ENCODE measurements at regions not wholly inside any gene's neighbourhood (a gene's known extent, or its start where the extent isn't known, plus 50 kb on each side); places are given as distances from the start of the nearest gene placed in this dataset.

GRCh38 chr15:36329592-36329991, 249.8 kb upstream of the CDIN1 start:
- Histone ChIP-seq H4K8ac (replicated peaks; ENCODE audit: insufficient read length, low read depth, low read length) (no peak overlapping the region), H2BK5ac (ENCODE audit: insufficient read length, low read length) (no peak overlapping the region), H3K4ac (ENCODE audit: low read depth, low read length) (no peak overlapping the region), H3K4me1 (ENCODE audit: insufficient read depth, low read length) (no peaks in the 10 kb centered on the region; the same call in 1 of the 2 replicates), H2AK5ac (ENCODE audit: insufficient read length, low read length) (no peak overlapping the region), H3K9ac (ENCODE audit: extremely low read depth, insufficient read length, low read length) (no peak overlapping the region), H3K4me2 (ENCODE audit: insufficient read depth, insufficient read length, low read length) (no peak overlapping the region), H3K56ac (ENCODE audit: insufficient read length, low read depth, low read length) (no peak overlapping the region), H3K9me3 (ENCODE audit: control insufficient read depth, low read depth, low read length) (no peaks in the 10 kb centered on the region), H4K20me1 (ENCODE audit: control insufficient read depth, insufficient read depth, insufficient read length) (no peaks in the 10 kb centered on the region), H2BK20ac (ENCODE audit: low read depth, low read length, poor library complexity, severe bottlenecking) (no peak overlapping the region), H2BK120ac (ENCODE audit: low read depth, low read length, poor library complexity, severe bottlenecking) (no peak overlapping the region), H4K5ac (ENCODE audit: insufficient read length, low read depth, low read length) (no peak overlapping the region), H3K18ac (ENCODE audit: insufficient read length, low read depth, low read length) (no peak overlapping the region), H3K27ac (ENCODE audit: insufficient read length, low read depth, low read length) (no peak overlapping the region), H3T11ph (ENCODE audit: low read length) (no peak overlapping the region), H3K23ac (ENCODE audit: insufficient read length, low read depth, low read length) (no peak overlapping the region), H2AFZ (ENCODE audit: low read length) (no peak overlapping the region), H3K23me2 (ENCODE audit: insufficient read length, low read depth, low read length, poor library complexity, severe bottlenecking) (no peaks in the 10 kb centered on the region), H3K27me3 (ENCODE audit: insufficient read depth, low read length) (no peaks in the 10 kb centered on the region), H3K14ac (ENCODE audit: insufficient read depth, low read length) (no peak overlapping the region), H4K91ac (ENCODE audit: insufficient read length, low read depth, low read length) (no peak overlapping the region), H2BK15ac (ENCODE audit: low read depth, low read length) (no peak overlapping the region), H3K79me2 (ENCODE audit: insufficient read depth, low read length) (no peaks in the 10 kb centered on the region), H3K79me1 (ENCODE audit: insufficient read depth, low read depth, low read length, poor library complexity, severe bottlenecking) (no peaks in the 10 kb centered on the region), H2BK12ac (ENCODE audit: insufficient read length, low read depth, low read length) (no peak overlapping the region)
- TF ChIP-seq CTCF (conservative IDR thresholded peaks at IDR 0.05): no peak
- no CpG with 5 or more reads among the region's 9 CpGs for WGBS (ENCODE audit: extremely low coverage, insufficient read length, low lambda C conversion rate)
- DNase-seq: no peak
- Mint-ChIP-seq H3K4me3 (no peak overlapping the region), H3K36me3 (ENCODE audit: insufficient read depth in 1 of 3, low read depth in 3 of 3) (no peaks in the 10 kb centered on the region), H3K27me3 (ENCODE audit: low read depth) (no peaks in the 10 kb centered on the region), H3K9me3 (no peaks in the 10 kb centered on the region; a peak in 1 of 5 replicates), H3K27ac (no peak overlapping the region), H3K4me1 (peaks cover 4% of the 10 kb centered on the region in 2 experiments; a peak in 3 of 4 replicates)

All from H9 (cell line).